WI38 (cell line): ENCODE measurements at regions not wholly inside any gene's neighbourhood (a gene's known extent, or its start where the extent isn't known, plus 50 kb on each side); places are given as distances from the start of the nearest gene placed in this dataset.
"Not testable (repeated sequence)": the region's sequence is repeated elsewhere in the genome, so short reads cannot be mapped to it uniquely, and the experiment has no call there.

Experiments used
- H3K4me3 ChIP-seq: 2 replicates; pipeline ENCODE4 v1.5.1; 2011; ENCODE audit warnings: low read depth, mild to moderate bottlenecking, control low read depth, low read length
- CTCF ChIP-seq: IDR thresholded peaks from 2 replicates; pipeline ENCODE4 v1.5.1; 2012; ENCODE audit warnings: low read depth, mild to moderate bottlenecking, control low read depth, low read length

DNA sequence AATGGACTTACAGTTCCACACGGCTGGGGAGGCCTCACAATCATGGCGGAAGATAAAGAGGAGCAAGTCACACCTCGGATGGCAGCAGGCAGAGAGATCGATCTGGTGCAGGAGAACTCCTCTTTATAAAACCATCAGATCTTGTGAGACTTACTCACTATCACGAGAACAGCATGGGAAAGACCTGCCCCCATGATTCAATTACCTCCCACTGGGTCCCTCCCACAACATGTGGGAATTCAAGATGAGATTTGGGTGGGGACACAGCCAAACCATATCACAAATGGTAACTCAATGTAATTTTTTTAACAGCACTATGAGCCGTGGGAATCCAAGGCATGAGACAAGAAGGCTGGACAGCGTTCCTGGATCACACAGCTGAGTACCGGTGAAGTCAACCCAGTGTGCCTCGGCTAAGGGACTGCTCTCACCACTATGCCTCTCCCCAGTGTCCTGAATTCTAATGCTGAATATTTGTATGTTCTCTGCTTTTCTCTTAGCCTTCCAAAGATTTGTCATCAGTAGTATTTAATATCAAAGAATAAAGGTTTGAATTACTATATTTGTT lies 84.3 kb downstream of the IRS2 start:
- H3K4me3 ChIP-seq: not testable (repeated sequence)

DNA sequence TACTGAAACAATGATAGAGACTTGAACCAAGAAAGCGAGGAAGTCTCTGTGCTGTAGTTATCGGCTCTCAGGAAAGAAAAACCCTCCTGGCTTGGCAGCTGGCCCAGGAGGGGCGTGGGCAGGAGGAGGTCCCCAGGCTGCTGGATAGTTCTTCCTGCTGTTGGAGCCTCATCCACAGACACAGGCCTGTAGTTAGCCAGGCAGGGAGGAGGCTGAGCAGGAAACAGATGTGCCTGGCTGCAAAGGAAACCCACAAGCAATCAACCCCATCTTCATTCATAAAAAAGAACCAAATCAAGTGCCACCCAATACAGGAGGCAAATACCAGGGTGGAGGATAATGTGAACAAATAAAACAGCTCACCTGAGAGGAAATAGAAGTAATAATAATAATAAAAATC lies 86.2 kb downstream of the IRS2 start:
- H3K4me3 ChIP-seq: no peak overlapping the region
- TF ChIP-seq CTCF: no peak

DNA sequence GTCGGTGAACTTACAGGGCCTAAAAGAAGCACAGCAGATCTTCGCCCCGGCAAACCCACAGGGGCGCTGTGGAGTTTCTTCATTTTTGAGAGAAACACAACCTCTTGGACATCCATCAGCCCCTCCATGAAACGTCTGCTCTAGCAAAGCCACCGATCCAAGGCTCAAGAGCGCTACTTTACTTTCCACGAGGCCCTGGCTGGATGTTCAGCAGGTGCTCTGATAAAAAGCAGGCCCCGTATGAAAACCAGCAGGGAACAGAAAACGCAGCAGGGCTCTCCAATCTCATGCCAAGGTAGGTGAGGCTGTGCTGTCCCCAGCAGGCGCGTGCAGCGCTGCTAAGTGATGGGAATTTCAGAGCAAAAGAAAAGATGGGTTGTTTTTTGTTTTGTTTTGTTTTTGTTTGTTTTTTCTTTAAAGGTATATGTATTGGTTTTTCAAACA lies 86.7 kb downstream of the IRS2 start:
- no peak for TF ChIP-seq CTCF
- H3K4me3 ChIP-seq: no peak overlapping the region

- TF ChIP-seq CTCF: no peak
- H3K4me3 ChIP-seq: no peak overlapping the region
Measured at GRCh38 chr13:109698779-109699178, 87.6 kb downstream of the IRS2 start.

GRCh38 chr13:109697936-109698335 lies 88.4 kb downstream of the IRS2 start:
- H3K4me3 ChIP-seq: no peak overlapping the region
- no peak for TF ChIP-seq CTCF

DNA sequence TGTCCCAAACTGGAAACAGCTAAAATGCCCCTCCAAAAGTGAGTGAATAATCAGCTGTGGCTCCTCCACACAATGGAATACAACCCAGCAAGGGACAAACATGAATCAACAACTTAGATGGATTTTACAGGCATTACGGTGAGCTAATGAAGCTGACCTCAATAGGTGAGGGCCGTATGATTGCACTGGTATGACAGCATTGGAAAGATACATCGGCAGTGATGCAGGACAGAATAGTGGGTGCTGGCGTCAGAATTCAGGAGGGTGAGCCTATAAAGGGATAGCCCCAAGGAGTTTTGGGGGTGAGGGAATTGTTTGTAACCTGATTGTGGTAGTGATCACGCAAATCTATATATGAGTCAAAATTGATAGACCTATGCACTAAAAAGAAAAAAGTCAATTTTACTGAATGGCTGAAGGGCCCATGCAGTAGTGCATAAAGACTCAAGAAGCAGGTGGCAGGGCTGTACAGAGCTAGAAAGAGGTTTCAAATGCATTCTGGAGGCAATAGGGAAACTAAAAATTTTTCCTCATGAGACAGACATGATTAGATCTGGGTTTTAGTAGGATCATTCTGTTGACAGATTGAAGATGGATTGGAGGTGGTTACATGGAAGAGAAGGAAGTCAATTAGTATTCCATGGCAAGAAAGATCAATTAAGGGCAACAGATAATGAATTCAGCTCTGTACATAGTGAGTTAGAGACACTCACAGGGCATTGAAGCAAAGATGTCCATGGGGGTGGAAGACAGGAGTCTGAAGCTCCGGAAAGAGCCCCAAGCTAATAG lies 90.8 kb downstream of the IRS2 start:
- no peak overlapping the region for H3K4me3 ChIP-seq
- no peak for TF ChIP-seq CTCF

- no peak for TF ChIP-seq CTCF
- no peak overlapping the region for H3K4me3 ChIP-seq
Measured at GRCh38 chr13:109694972-109695371, 91.4 kb downstream of the IRS2 start.

- no peak for TF ChIP-seq CTCF
- no peak overlapping the region for H3K4me3 ChIP-seq
Measured at GRCh38 chr13:109693213-109693612, 93.2 kb downstream of the IRS2 start.
